Muscle of leg (tissue), 3 donors: ENCODE measurements at regions not wholly inside any gene's neighbourhood (a gene's known extent, or its start where the extent isn't known, plus 50 kb on each side); places are given as distances from the start of the nearest gene placed in this dataset.

Source experiments
- DNase-seq: peaks from one replicate; pipeline ENCODE4 v3.0.0; 2013
- H3K27ac ChIP-seq: one replicate; pipeline ENCODE4 v1.5.1; 2013; ENCODE audit warnings: mild to moderate bottlenecking, low read length, control low read depth
- H3K27me3 ChIP-seq: one replicate; pipeline ENCODE4 v1.6.1; 2013; ENCODE audit warnings: low read length; ENCODE audit not compliant: control insufficient read depth, insufficient read depth
- H3K36me3 ChIP-seq: one replicate; pipeline ENCODE4 v1.6.1; 2013; ENCODE audit warnings: low read length; ENCODE audit not compliant: control insufficient read depth, insufficient read depth
- H3K4me1 ChIP-seq: one replicate; pipeline ENCODE4 v1.6.1; 2013; ENCODE audit warnings: low read length; ENCODE audit not compliant: control insufficient read depth, insufficient read depth
- H3K4me3 ChIP-seq: one replicate; pipeline ENCODE4 v1.5.1; 2013; ENCODE audit warnings: low read length, control low read depth
- H3K9me3 ChIP-seq: replicated peaks from 2 replicates; pipeline ENCODE4 v1.6.1; 2013; ENCODE audit warnings: low read depth, low read length; ENCODE audit not compliant: control insufficient read depth
- WGBS: methylation state at CpG from one replicate; pipeline ENCODE4 v1.1.5; 2013; ENCODE audit warnings: missing lambda C conversion rate; ENCODE audit not compliant: insufficient coverage; 5-methylcytosine and 5-hydroxymethylcytosine counted together

GRCh38 chr17:62121025-62121730, 56.1 kb upstream of the MED13 start:
- Histone ChIP-seq H3K36me3 (no peaks in the 10 kb centered on the region), H3K4me1 (no peaks in the 10 kb centered on the region), H3K4me3 (no peak overlapping the region), H3K9me3 (no peaks in the 10 kb centered on the region), H3K27me3 (peaks cover 5% of the 10 kb centered on the region), H3K27ac (no peak overlapping the region)
- DNase-seq: no peak
- WGBS: 33% methylated on average over 1 of the region's 4 CpGs

GRCh38 chr17:62119373-62119772, 54.3 kb upstream of the MED13 start:
- H3K9me3 ChIP-seq: no peaks in the 10 kb centered on the region
- H3K36me3 ChIP-seq: no peaks in the 10 kb centered on the region
- no CpG with 5 or more reads among the region's 2 CpGs for WGBS
- no peak for DNase-seq
- H3K4me3 ChIP-seq: no peak overlapping the region
- H3K27me3 ChIP-seq: peaks cover 2% of the 10 kb centered on the region
- no peak overlapping the region for H3K27ac ChIP-seq
- no peaks in the 10 kb centered on the region for H3K4me1 ChIP-seq
